ENCODE measurements at regions not wholly inside any gene's neighbourhood (a gene's known extent, or its start where the extent isn't known, plus 50 kb on each side); places are given as distances from the start of the nearest gene placed in this dataset.

- no peak for DNase-seq (ENCODE audit: low spot score)
Observed at GRCh38 chr13:107568181-107568580, 647.2 kb downstream of the LIG4 start.

- no peak for DNase-seq (ENCODE audit: low spot score)
Observed at GRCh38 chr13:107563099-107563925, 652.0 kb downstream of the LIG4 start.

- DNase-seq (ENCODE audit: low spot score), result no peak
Observed at GRCh38 chr13:107562203-107562602, 653.1 kb downstream of the LIG4 start.

- no peak for DNase-seq (ENCODE audit: low spot score)
Observed at GRCh38 chr13:107554460-107554859, 660.9 kb downstream of the LIG4 start.

GRCh38 chr13:107553838-107554237 is 661.5 kb downstream of the LIG4 start:
- DNase-seq (ENCODE audit: low spot score), result no peak

GRCh38 chr13:107551521-107551920 is 663.8 kb downstream of the LIG4 start:
- no peak for DNase-seq (ENCODE audit: low spot score)

GRCh38 chr13:107548338-107548737 is 667.0 kb downstream of the LIG4 start:
- DNase-seq (ENCODE audit: low spot score), result no peak

- no peak for DNase-seq (ENCODE audit: low spot score)
Observed at GRCh38 chr13:107545946-107546502, 669.3 kb downstream of the LIG4 start.

GRCh38 chr13:107534548-107534947 is 680.8 kb downstream of the LIG4 start:
- no peak for DNase-seq (ENCODE audit: low spot score)

GRCh38 chr13:107531816-107532215 is 683.5 kb downstream of the LIG4 start:
- DNase-seq (ENCODE audit: low spot score), result no peak

GRCh38 chr13:107531180-107531579 is 684.2 kb downstream of the LIG4 start:
- no peak for DNase-seq (ENCODE audit: low spot score)

GRCh38 chr13:107529035-107529434 is 686.3 kb downstream of the LIG4 start:
- DNase-seq (ENCODE audit: low spot score), result no peak

GRCh38 chr13:107518780-107519179 is 696.6 kb downstream of the LIG4 start:
- no peak for DNase-seq (ENCODE audit: low spot score)

GRCh38 chr13:107518292-107518691 is 697.0 kb downstream of the LIG4 start:
- no peak for DNase-seq (ENCODE audit: low spot score)

GRCh38 chr13:107516517-107516916 is 698.8 kb downstream of the LIG4 start:
- DNase-seq (ENCODE audit: low spot score), result no peak

GRCh38 chr13:107512551-107512950 is 702.8 kb downstream of the LIG4 start:
- DNase-seq (ENCODE audit: low spot score), result no peak

GRCh38 chr13:107497661-107498060 is 717.7 kb downstream of the LIG4 start:
- no peak for DNase-seq (ENCODE audit: low spot score)

GRCh38 chr13:107493266-107493665 is 722.1 kb downstream of the LIG4 start:
- DNase-seq (ENCODE audit: low spot score), result no peak

GRCh38 chr13:107482688-107483087 is 732.6 kb downstream of the LIG4 start:
- DNase-seq (ENCODE audit: low spot score), result no peak

- no peak for DNase-seq (ENCODE audit: low spot score)
Observed at GRCh38 chr13:107480130-107480529, 735.2 kb downstream of the LIG4 start.

- no peak for DNase-seq (ENCODE audit: low spot score)
Observed at GRCh38 chr13:107477772-107478379, 737.5 kb downstream of the LIG4 start.

GRCh38 chr13:107475753-107476453 is 739.4 kb downstream of the LIG4 start:
- no peak for DNase-seq (ENCODE audit: low spot score)

GRCh38 chr13:107473253-107473652 is 742.1 kb downstream of the LIG4 start:
- no peak for DNase-seq (ENCODE audit: low spot score)
